HG03575 (cell line): ENCODE measurements at regions not wholly inside any gene's neighbourhood (a gene's known extent, or its start where the extent isn't known, plus 50 kb on each side); places are given as distances from the start of the nearest gene placed in this dataset.

Source experiments
- ATAC-seq: cut with Tn5 transposase; IDR thresholded peaks from one replicate; pipeline ENCODE4 v1.9.1; 2021; ENCODE audit not compliant: unreplicated experiment, insufficient number of reproducible peaks, low FRiP score; ENCODE audit errors: extremely low read depth

- no peak for ATAC-seq
Measured at GRCh38 chrX:21126661-21127060, 247.6 kb upstream of the CNKSR2 start.

GRCh38 chrX:21131346-21131745 is 242.9 kb upstream of the CNKSR2 start:
- no peak for ATAC-seq

- ATAC-seq, result no peak
Measured at GRCh38 chrX:21131786-21132185, 242.4 kb upstream of the CNKSR2 start.

- no peak for ATAC-seq
Measured at GRCh38 chrX:21132686-21133393, 241.4 kb upstream of the CNKSR2 start.

- no peak for ATAC-seq
Measured at GRCh38 chrX:21150208-21150607, 224.0 kb upstream of the CNKSR2 start.

- ATAC-seq, result no peak
Measured at GRCh38 chrX:21151051-21151450, 223.2 kb upstream of the CNKSR2 start.

GRCh38 chrX:21153033-21153432 is 221.2 kb upstream of the CNKSR2 start:
- no peak for ATAC-seq

- ATAC-seq, result no peak
Measured at GRCh38 chrX:21153503-21153902, 220.7 kb upstream of the CNKSR2 start.

GRCh38 chrX:21155916-21156315 is 218.3 kb upstream of the CNKSR2 start:
- ATAC-seq, result no peak

GRCh38 chrX:21156632-21157031 is 217.6 kb upstream of the CNKSR2 start:
- no peak for ATAC-seq

- ATAC-seq, result no peak
Measured at GRCh38 chrX:21158678-21159077, 215.5 kb upstream of the CNKSR2 start.

- no peak for ATAC-seq
Measured at GRCh38 chrX:21166272-21166982, 207.8 kb upstream of the CNKSR2 start.

- ATAC-seq, result no peak
Measured at GRCh38 chrX:21167011-21167410, 207.2 kb upstream of the CNKSR2 start.

- ATAC-seq, result no peak
Measured at GRCh38 chrX:21167494-21167893, 206.7 kb upstream of the CNKSR2 start.

- ATAC-seq, result no peak
Measured at GRCh38 chrX:21168401-21169160, 205.6 kb upstream of the CNKSR2 start.

- no peak for ATAC-seq
Measured at GRCh38 chrX:21171181-21171580, 203.0 kb upstream of the CNKSR2 start.

- no peak for ATAC-seq
Measured at GRCh38 chrX:21174439-21174838, 199.8 kb upstream of the CNKSR2 start.

GRCh38 chrX:21176921-21177571 is 197.2 kb upstream of the CNKSR2 start:
- ATAC-seq, result no peak

- no peak for ATAC-seq
Measured at GRCh38 chrX:21181232-21181853, 192.9 kb upstream of the CNKSR2 start.
